Panc1 (cell line): ENCODE measurements at regions not wholly inside any gene's neighbourhood (a gene's known extent, or its start where the extent isn't known, plus 50 kb on each side); places are given as distances from the start of the nearest gene placed in this dataset.
"Not testable (repeated sequence)": the region's sequence is repeated elsewhere in the genome, so short reads cannot be mapped to it uniquely, and the experiment has no call there.

ENCODE experiments used
- ATAC-seq: fragments of 200-7000 bp; cut with Tn5 transposase; 2 replicates; pipeline ENCODE4 v1.9.1; 2020; ENCODE audit warnings: mild to moderate bottlenecking, moderate library complexity
- BruUV-seq: library from RNA; stranded (reverse); fragments of 400-500 nt; replicated peaks from 2 replicates; lab custom pipeline; 2021; lab: Mats Ljungman, UMichigan
- CTCF ChIA-PET: fragments of 300-600 bp; sonication (Branson Sonifier 250); formaldehyde crosslinking; loops from one replicate; lab custom pipeline; 2022; ENCODE audit warnings: antibody characterized with exemption; lab: Charles Lee
- POLR2A ChIA-PET: fragments of 300-600 bp; sonication (Branson Sonifier 250); formaldehyde crosslinking; loops from one replicate; lab custom pipeline; 2022; ENCODE audit warnings: antibody characterized with exemption; lab: Charles Lee
- DNase-seq: peaks from one replicate; pipeline ENCODE4 v3.0.0-alpha.2; 2010; ENCODE audit warnings: low read depth, low spot score
- H3K27ac ChIP-seq: 2 replicates; pipeline ENCODE4 v1.5.1; 2011; ENCODE audit warnings: mild to moderate bottlenecking, low read length, inconsistent platforms
- H3K27me3 ChIP-seq: fragments of 200-500 bp; sonication (Bioruptor generic); 2 replicates; pipeline ENCODE4 v1.6.0; 2014; ENCODE audit warnings: low read length, inconsistent platforms; ENCODE audit not compliant: control insufficient read depth, insufficient read depth
- H3K36me3 ChIP-seq: fragments of 200-500 bp; sonication (Bioruptor generic); 2 replicates; pipeline ENCODE4 v1.5.1; 2014; ENCODE audit warnings: inconsistent platforms, mild to moderate bottlenecking, low read length, moderate library complexity; ENCODE audit not compliant: control insufficient read depth, insufficient read depth
- H3K4me1 ChIP-seq: 2 replicates; pipeline ENCODE4 v1.5.1; 2011; ENCODE audit warnings: inconsistent platforms, mild to moderate bottlenecking, low read length, moderate library complexity; ENCODE audit not compliant: control insufficient read depth, insufficient read depth
- H3K4me3 ChIP-seq, 2 experiments: 2 replicates each; pipeline ENCODE4 v1.5.1; 2011 to 2012; ENCODE audit warnings: low read depth in 2 of 2, low read length in 2 of 2, mild to moderate bottlenecking in 2 of 2, inconsistent platforms in 1 of 2, moderate library complexity in 1 of 2
- H3K9me3 ChIP-seq: fragments of 200-500 bp; sonication (Bioruptor generic); 2 replicates; pipeline ENCODE4 v1.5.1; 2014; ENCODE audit warnings: low read depth, mild to moderate bottlenecking, inconsistent platforms, low read length, moderate library complexity; ENCODE audit not compliant: control insufficient read depth, insufficient read depth
- CTCF ChIP-seq: fragments of 450-650 bp; IDR thresholded peaks from 2 replicates; pipeline ENCODE4 v1.5.1; 2017; ENCODE audit warnings: mild to moderate bottlenecking
- POLR2AphosphoS5 ChIP-seq: IDR thresholded peaks from 2 replicates; pipeline ENCODE4 v1.6.1; 2012; ENCODE audit warnings: mild to moderate bottlenecking, low read depth, low read length, moderate library complexity
- SIN3A ChIP-seq: IDR thresholded peaks from 2 replicates; pipeline ENCODE4 v1.6.1; 2012; ENCODE audit warnings: low read depth, mild to moderate bottlenecking, low read length, moderate library complexity, borderline replicate concordance; ENCODE audit not compliant: insufficient read depth
- TCF7L2 ChIP-seq: IDR thresholded peaks from 2 replicates; pipeline ENCODE4 v1.6.1; 2011; ENCODE audit warnings: mild to moderate bottlenecking, low read depth, low read length, inconsistent platforms
- in situ Hi-C: cut with HindIII; loops from 2 replicates; pipeline ENCODE4 v1.10.0; 2016; ENCODE audit warnings: low sequenced_read_pairs, low pct_unique_long_range_greater_than_20kb
- intact Hi-C: fragments of 100-400 bp; cut with micrococcal nuclease; formaldehyde crosslinking; loops from one replicate; pipeline ENCODE4 v1.10.0; 2022; ENCODE audit not compliant: unreplicated experiment
- TF ChIP-seq, protein P1 (sequence below), 2 experiments: IDR thresholded peaks; 2 replicates each; pipeline ENCODE4 v1.6.1; 2011 to 2012; ENCODE audit warnings: low read depth in 2 of 2, control low read depth in 1 of 2, low read length in 1 of 2, mild to moderate bottlenecking in 1 of 2, moderate library complexity in 1 of 2; ENCODE audit not compliant: insufficient read depth in 1 of 2

DNA sequence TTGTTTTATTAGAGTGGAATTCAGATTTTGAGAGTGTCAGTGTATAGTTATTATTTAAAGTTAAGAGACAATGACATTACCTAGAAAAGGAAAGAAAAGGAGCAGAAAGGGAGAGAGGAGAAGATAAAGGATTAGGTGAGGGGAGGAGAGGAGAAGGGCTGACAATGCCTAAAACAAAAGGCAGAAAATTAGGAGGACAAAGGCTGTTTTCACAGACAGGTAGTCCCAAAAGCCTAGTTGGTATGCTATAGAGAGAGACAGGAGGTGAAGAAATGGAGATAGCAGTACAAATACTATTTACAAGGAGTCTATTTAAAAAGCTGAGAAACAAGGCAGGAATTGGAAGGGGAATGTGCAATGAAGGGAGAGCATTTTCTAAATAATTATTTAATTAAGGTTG is 409.4 kb upstream of the ADGRB3 start:
- ATAC-seq (no peak), DNase-seq (no peak)
- ChIA-PET POLR2A (no interaction called here), CTCF (no interaction called here)
- no peaks in the 10 kb centered on the region for H3K36me3 ChIP-seq
- H3K27ac ChIP-seq = no peak overlapping the region
- in situ Hi-C loops = no loop called here
- intact Hi-C loops = loop anchor here (10.0 kb wide), 1 partner anchor 1151 kb away; no protein-coding TSS in a partner anchor
- no peaks in the 10 kb centered on the region for H3K4me1 ChIP-seq
- no peaks in the 10 kb centered on the region for H3K27me3 ChIP-seq
- TF ChIP-seq TCF7L2 (no peak), POLR2AphosphoS5 (no peak), SIN3A (no peak), CTCF (no peak)
- TF ChIP-seq, protein P1, sequence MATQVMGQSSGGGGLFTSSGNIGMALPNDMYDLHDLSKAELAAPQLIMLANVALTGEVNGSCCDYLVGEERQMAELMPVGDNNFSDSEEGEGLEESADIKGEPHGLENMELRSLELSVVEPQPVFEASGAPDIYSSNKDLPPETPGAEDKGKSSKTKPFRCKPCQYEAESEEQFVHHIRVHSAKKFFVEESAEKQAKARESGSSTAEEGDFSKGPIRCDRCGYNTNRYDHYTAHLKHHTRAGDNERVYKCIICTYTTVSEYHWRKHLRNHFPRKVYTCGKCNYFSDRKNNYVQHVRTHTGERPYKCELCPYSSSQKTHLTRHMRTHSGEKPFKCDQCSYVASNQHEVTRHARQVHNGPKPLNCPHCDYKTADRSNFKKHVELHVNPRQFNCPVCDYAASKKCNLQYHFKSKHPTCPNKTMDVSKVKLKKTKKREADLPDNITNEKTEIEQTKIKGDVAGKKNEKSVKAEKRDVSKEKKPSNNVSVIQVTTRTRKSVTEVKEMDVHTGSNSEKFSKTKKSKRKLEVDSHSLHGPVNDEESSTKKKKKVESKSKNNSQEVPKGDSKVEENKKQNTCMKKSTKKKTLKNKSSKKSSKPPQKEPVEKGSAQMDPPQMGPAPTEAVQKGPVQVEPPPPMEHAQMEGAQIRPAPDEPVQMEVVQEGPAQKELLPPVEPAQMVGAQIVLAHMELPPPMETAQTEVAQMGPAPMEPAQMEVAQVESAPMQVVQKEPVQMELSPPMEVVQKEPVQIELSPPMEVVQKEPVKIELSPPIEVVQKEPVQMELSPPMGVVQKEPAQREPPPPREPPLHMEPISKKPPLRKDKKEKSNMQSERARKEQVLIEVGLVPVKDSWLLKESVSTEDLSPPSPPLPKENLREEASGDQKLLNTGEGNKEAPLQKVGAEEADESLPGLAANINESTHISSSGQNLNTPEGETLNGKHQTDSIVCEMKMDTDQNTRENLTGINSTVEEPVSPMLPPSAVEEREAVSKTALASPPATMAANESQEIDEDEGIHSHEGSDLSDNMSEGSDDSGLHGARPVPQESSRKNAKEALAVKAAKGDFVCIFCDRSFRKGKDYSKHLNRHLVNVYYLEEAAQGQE (IDR thresholded peaks at IDR 0.05; ENCODE audit: insufficient read depth in 1 of 2, low read depth in 2 of 2, low read length in 1 of 2) = no peak
- BruUV-seq = no TSS peak
- no peaks in the 10 kb centered on the region for H3K9me3 ChIP-seq
- H3K4me3 ChIP-seq = no peak overlapping the region

DNA sequence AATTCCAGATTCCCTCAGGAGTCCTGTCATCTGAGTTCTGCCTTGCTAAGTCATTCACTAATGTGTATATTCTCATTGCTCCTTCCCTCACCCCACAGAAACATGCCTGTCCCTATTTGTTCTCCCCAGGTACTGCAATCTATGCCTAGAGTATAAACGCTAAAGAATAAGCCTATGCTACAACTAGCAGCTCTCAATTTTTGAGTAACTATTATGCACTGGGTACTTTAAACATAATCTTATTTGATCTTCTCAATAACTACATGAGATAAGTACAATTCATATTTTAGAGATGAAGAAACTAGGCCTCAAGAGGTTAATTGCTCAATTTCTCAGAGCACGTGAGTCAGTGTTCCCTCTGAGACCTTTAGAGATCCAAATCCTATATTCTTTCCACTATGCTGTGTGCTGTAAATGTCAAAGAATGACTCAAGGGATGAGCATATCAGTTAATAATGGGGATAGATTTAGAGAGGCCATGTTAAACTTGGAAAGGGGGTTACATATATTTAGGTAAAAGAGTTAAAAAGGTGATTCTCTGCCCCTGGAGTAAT is 423.8 kb upstream of the ADGRB3 start:
- POLR2A ChIA-PET = no interaction called here
- no peaks in the 10 kb centered on the region for H3K4me1 ChIP-seq
- in situ Hi-C loops = no loop called here
- no TSS peak for BruUV-seq
- H3K4me3 ChIP-seq = no peak overlapping the region
- no peak overlapping the region for H3K27ac ChIP-seq
- H3K36me3 ChIP-seq = no peaks in the 10 kb centered on the region
- intact Hi-C loops = no loop called here
- no peak for ATAC-seq
- CTCF ChIA-PET = no interaction called here
- no peaks in the 10 kb centered on the region for H3K9me3 ChIP-seq
- H3K27me3 ChIP-seq = no peaks in the 10 kb centered on the region
- no peak for DNase-seq
- TF ChIP-seq, protein P1 (IDR thresholded peaks at IDR 0.05; ENCODE audit: insufficient read depth in 1 of 2, low read depth in 2 of 2, low read length in 1 of 2) = no peak
- no peak for TF ChIP-seq TCF7L2
- TF ChIP-seq SIN3A = no peak
- TF ChIP-seq CTCF = no peak
- no peak for TF ChIP-seq POLR2AphosphoS5

DNA sequence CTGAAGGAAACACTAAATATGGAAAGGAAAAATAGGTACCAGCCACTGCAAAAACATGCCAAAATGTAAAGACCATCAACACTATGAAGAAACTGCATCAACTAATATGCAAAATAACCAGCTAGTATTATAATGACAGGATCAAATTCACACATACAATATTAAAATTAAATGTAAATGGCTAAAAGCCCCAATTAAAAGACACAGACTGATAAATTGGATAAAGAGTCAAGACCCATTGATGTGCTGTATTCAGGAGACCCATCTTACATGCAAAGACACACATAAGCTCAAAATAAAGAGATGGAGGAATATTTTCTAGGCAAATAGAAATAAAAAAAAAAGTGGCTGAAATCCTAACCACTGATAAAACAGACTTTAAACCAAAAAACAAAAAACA is 427.5 kb upstream of the ADGRB3 start:
- CTCF ChIA-PET, H3K27ac ChIP-seq, H3K27me3 ChIP-seq, ATAC-seq, intact Hi-C loops, H3K4me3 ChIP-seq, in situ Hi-C loops, H3K36me3 ChIP-seq, H3K4me1 ChIP-seq, H3K9me3 ChIP-seq, POLR2A ChIA-PET, BruUV-seq, DNase-seq: not testable (repeated sequence)
